Keratinocyte (primary cell): ENCODE measurements at regions not wholly inside any gene's neighbourhood (a gene's known extent, or its start where the extent isn't known, plus 50 kb on each side); places are given as distances from the start of the nearest gene placed in this dataset.

ENCODE experiments used
- DNase-seq: peaks from one replicate; pipeline ENCODE4 v3.0.0-alpha.2; 2011; ENCODE audit warnings: low read depth, missing footprints, low spot score
- FAIRE-seq: peaks from 2 replicates; lab custom pipeline; 2011; peaks lifted over from hg19 to GRCh38; lab: Jason Lieb, UNC
- H2AFZ ChIP-seq: 2 replicates; pipeline ENCODE4 v1.6.0; 2012; ENCODE audit warnings: low read length, control low read depth, inconsistent platforms; ENCODE audit not compliant: control insufficient read depth
- H3K27ac ChIP-seq: 2 replicates; pipeline ENCODE4 v1.5.1; 2011; ENCODE audit warnings: low read length; ENCODE audit not compliant: control insufficient read depth, insufficient read depth
- H3K27me3 ChIP-seq: 3 replicates; pipeline ENCODE4 v1.6.0; 2011; ENCODE audit warnings: low read length; ENCODE audit not compliant: control insufficient read depth, insufficient read depth; ENCODE audit errors: extremely low read depth
- H3K36me3 ChIP-seq, 2 experiments: 2 replicates in 1 of 2; 3 replicates in 1 of 2; pipeline ENCODE4 v1.5.1; 2011; ENCODE audit warnings: low read length in 2 of 2, mild to moderate bottlenecking in 1 of 2; ENCODE audit not compliant: control insufficient read depth in 2 of 2, insufficient read depth in 2 of 2; ENCODE audit errors: extremely low read depth in 1 of 2
- H3K4me1 ChIP-seq: 3 replicates; pipeline ENCODE4 v1.5.1; 2011; ENCODE audit warnings: low read length; ENCODE audit not compliant: control insufficient read depth, insufficient read depth; ENCODE audit errors: extremely low read depth
- H3K4me2 ChIP-seq: 3 replicates; pipeline ENCODE4 v1.6.0; 2011; ENCODE audit warnings: low read depth, low read length; ENCODE audit not compliant: control insufficient read depth, insufficient read depth; ENCODE audit errors: extremely low read depth
- H3K4me3 ChIP-seq, 3 experiments: fragments of 200-600 bp in 1 of 3; sonication (generic) in 1 of 3; 2 replicates in 2 of 3; 3 replicates in 1 of 3; pipeline ENCODE4 v1.5.1; 2011 to 2016; ENCODE audit warnings: low read length in 3 of 3, mild to moderate bottlenecking in 3 of 3, control low read depth in 2 of 3, inconsistent platforms in 1 of 3, low read depth in 1 of 3, mixed read lengths in 1 of 3, mixed run types in 1 of 3, moderate library complexity in 1 of 3; ENCODE audit not compliant: control insufficient read depth in 2 of 3, insufficient read depth in 2 of 3; ENCODE audit errors: extremely low read depth in 1 of 3
- H3K79me2 ChIP-seq: 2 replicates; pipeline ENCODE4 v1.6.0; 2012; ENCODE audit warnings: low read length; ENCODE audit not compliant: control insufficient read depth, insufficient read depth
- H3K9ac ChIP-seq: 3 replicates; pipeline ENCODE4 v1.6.0; 2011; ENCODE audit warnings: low read length; ENCODE audit not compliant: control insufficient read depth, insufficient read depth; ENCODE audit errors: extremely low read depth
- H3K9me1 ChIP-seq: 3 replicates; pipeline ENCODE4 v1.6.0; 2011; ENCODE audit warnings: low read length; ENCODE audit not compliant: control insufficient read depth, insufficient read depth; ENCODE audit errors: extremely low read depth
- H3K9me3 ChIP-seq: 2 replicates; pipeline ENCODE4 v1.5.1; 2012; ENCODE audit warnings: low read depth, low read length; ENCODE audit not compliant: control insufficient read depth
- H4K20me1 ChIP-seq: 3 replicates; pipeline ENCODE4 v1.6.0; 2011; ENCODE audit warnings: low read length; ENCODE audit not compliant: control insufficient read depth, insufficient read depth; ENCODE audit errors: extremely low read depth
- EZH2 ChIP-seq: IDR thresholded peaks from one replicate; pipeline ENCODE4 v1.6.1; 2012; ENCODE audit warnings: inconsistent platforms, mild to moderate bottlenecking, low read length, moderate library complexity
- dilution Hi-C: fragments of 300-500 bp; cut with MboI; formaldehyde crosslinking; loops from one replicate; pipeline ENCODE4 v1.7.0; 2020; ENCODE audit warnings: low sequenced_read_pairs; ENCODE audit not compliant: extremely low pct_ligation_motif_present
- TF ChIP-seq, protein P1 (sequence below), 3 experiments: IDR thresholded peaks in 1 of 3; conservative IDR thresholded peaks in 1 of 3; optimal IDR thresholded peaks in 1 of 3; 2 replicates in 2 of 3; 3 replicates in 1 of 3; pipeline versions ENCODE3 to v1.5.1; 2011; ENCODE audit warnings: low read length in 3 of 3, mild to moderate bottlenecking in 3 of 3, moderate library complexity in 2 of 3, control low read depth in 1 of 3, inconsistent platforms in 1 of 3; ENCODE audit not compliant: insufficient read depth in 2 of 3; ENCODE audit errors: extremely low read depth in 1 of 3

DNA sequence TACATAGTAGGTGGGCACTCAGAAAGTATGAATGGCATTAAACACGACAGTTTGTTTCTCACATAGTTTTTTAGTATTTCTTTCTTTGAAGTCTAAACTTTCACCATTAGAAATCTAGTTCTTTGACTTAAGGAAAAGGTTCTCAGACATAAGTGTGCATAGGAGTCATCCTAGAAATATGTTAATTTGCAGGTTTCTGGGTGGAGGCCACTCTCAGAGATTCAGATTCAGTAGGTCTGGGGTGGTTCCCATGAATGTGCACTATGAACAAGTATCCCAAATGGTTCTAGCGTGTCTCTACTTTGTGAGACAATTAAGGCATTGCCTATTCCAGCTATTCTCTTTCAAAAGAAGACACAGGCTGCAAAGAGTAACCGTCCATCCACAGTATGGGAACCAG lies 119.3 kb downstream of the NGF start:
- Histone ChIP-seq H3K9me3 (no peaks in the 10 kb centered on the region), H3K9me1 (no peaks in the 10 kb centered on the region), H3K9ac (no peak overlapping the region), H3K4me1 (peaks cover 26% of the 10 kb centered on the region), H2AFZ (no peak overlapping the region), H3K4me2 (peak overlapping the region; percentile 6), H3K27ac (no peak overlapping the region), H4K20me1 (no peaks in the 10 kb centered on the region), H3K27me3 (no peaks in the 10 kb centered on the region), H3K4me3 (no peak overlapping the region), H3K79me2 (no peaks in the 10 kb centered on the region), H3K36me3 (no peaks in the 10 kb centered on the region)
- TF ChIP-seq, protein P1, sequence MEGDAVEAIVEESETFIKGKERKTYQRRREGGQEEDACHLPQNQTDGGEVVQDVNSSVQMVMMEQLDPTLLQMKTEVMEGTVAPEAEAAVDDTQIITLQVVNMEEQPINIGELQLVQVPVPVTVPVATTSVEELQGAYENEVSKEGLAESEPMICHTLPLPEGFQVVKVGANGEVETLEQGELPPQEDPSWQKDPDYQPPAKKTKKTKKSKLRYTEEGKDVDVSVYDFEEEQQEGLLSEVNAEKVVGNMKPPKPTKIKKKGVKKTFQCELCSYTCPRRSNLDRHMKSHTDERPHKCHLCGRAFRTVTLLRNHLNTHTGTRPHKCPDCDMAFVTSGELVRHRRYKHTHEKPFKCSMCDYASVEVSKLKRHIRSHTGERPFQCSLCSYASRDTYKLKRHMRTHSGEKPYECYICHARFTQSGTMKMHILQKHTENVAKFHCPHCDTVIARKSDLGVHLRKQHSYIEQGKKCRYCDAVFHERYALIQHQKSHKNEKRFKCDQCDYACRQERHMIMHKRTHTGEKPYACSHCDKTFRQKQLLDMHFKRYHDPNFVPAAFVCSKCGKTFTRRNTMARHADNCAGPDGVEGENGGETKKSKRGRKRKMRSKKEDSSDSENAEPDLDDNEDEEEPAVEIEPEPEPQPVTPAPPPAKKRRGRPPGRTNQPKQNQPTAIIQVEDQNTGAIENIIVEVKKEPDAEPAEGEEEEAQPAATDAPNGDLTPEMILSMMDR (optimal IDR thresholded peaks at IDR 0.05 in 1 of 3, IDR thresholded peaks at IDR 0.05 in 1 of 3, conservative IDR thresholded peaks at IDR 0.05 in 1 of 3; ENCODE audit: extremely low read depth in 1 of 3, insufficient read depth in 2 of 3, low read length in 3 of 3): no peak
- TF ChIP-seq EZH2: no peak
- dilution Hi-C loops: no loop called here
- DNase-seq (no peak), FAIRE-seq (no peak)

GRCh38 chr1:115218034-115218405 lies 120.0 kb downstream of the NGF start:
- Histone ChIP-seq H3K9me3 (no peaks in the 10 kb centered on the region), H3K9me1 (no peaks in the 10 kb centered on the region), H3K27ac (no peak overlapping the region), H3K9ac (no peak overlapping the region), H3K27me3 (no peaks in the 10 kb centered on the region), H3K36me3 (no peaks in the 10 kb centered on the region), H3K4me2 (no peak overlapping the region), H3K4me1 (peaks cover 19% of the 10 kb centered on the region), H4K20me1 (no peaks in the 10 kb centered on the region), H3K4me3 (no peak overlapping the region), H3K79me2 (no peaks in the 10 kb centered on the region), H2AFZ (no peak overlapping the region)
- no peak for FAIRE-seq
- dilution Hi-C loops: no loop called here
- no peak for DNase-seq
- TF ChIP-seq EZH2: no peak
- TF ChIP-seq, protein P1 (optimal IDR thresholded peaks at IDR 0.05 in 1 of 3, IDR thresholded peaks at IDR 0.05 in 1 of 3, conservative IDR thresholded peaks at IDR 0.05 in 1 of 3; ENCODE audit: extremely low read depth in 1 of 3, insufficient read depth in 2 of 3, low read length in 3 of 3): no peak
